A549 (cell line): ENCODE measurements at regions not wholly inside any gene's neighbourhood (a gene's known extent, or its start where the extent isn't known, plus 50 kb on each side); places are given as distances from the start of the nearest gene placed in this dataset.

ENCODE experiments used
- ATOH8 ChIP-seq: fragments of 250-450 bp; sonication (Bioruptor Pico); IDR thresholded peaks from 2 replicates; pipeline ENCODE4 v1.5.0; 2020; ENCODE audit warnings: low read depth, mild to moderate bottlenecking, moderate library complexity
- CTCF ChIP-seq: fragments of >200 bp; sonication (Bioruptor Twin); formaldehyde crosslinking; IDR thresholded peaks from 3 replicates; pipeline ENCODE4 v1.5.1; 2016
- EHF ChIP-seq: fragments of 250-450 bp; sonication (Bioruptor Pico); IDR thresholded peaks from 2 replicates; pipeline ENCODE4 v1.5.0; 2020; ENCODE audit warnings: mild to moderate bottlenecking
- EP300 ChIP-seq, 2 experiments: fragments of >200 bp; sonication (Bioruptor Twin); formaldehyde crosslinking; IDR thresholded peaks; 2 replicates in 1 of 2; 3 replicates in 1 of 2; pipeline ENCODE4 v1.6.1; 2016 to 2017
- ESRRA ChIP-seq: fragments of 150-350 bp; IDR thresholded peaks from 2 replicates; pipeline ENCODE4 v1.6.1; 2014; ENCODE audit warnings: mild to moderate bottlenecking, low read length, borderline replicate concordance
- GATA3 ChIP-seq: IDR thresholded peaks from 2 replicates; pipeline ENCODE4 v1.6.1; 2012; ENCODE audit warnings: borderline replicate concordance
- KDM1A ChIP-seq: fragments of 200-600 bp; sonication (generic); IDR thresholded peaks from 2 replicates; pipeline ENCODE4 v1.6.1; 2016; ENCODE audit warnings: low read depth, mild to moderate bottlenecking
- MAX ChIP-seq: IDR thresholded peaks from 2 replicates; pipeline ENCODE4 v1.6.1; 2012
- MAZ ChIP-seq: fragments of 150-350 bp; IDR thresholded peaks from 2 replicates; pipeline ENCODE4 v1.6.1; 2014; ENCODE audit warnings: antibody characterized with exemption, low read depth, low read length, borderline replicate concordance
- NFE2L2 ChIP-seq: fragments of 150-350 bp; conservative IDR thresholded peaks from 2 replicates; pipeline ENCODE4 v1.6.1; 2014; ENCODE audit warnings: low read length
- NR3C1 ChIP-seq: fragments of >200 bp; sonication (Bioruptor Twin); formaldehyde crosslinking; IDR thresholded peaks from 3 replicates; pipeline ENCODE4 v1.6.1; 2017
- POLR2A ChIP-seq: IDR thresholded peaks from 2 replicates; pipeline ENCODE4 v1.6.1; 2012; ENCODE audit warnings: mild to moderate bottlenecking, low read length
- SMC3 ChIP-seq: fragments of >200 bp; sonication (Bioruptor Twin); formaldehyde crosslinking; IDR thresholded peaks from 3 replicates; pipeline ENCODE4 v1.6.1; 2018; ENCODE audit warnings: inconsistent platforms
- SREBF2 ChIP-seq: fragments of 450-650 bp; IDR thresholded peaks from 2 replicates; pipeline ENCODE4 v1.6.1; 2014; ENCODE audit warnings: mild to moderate bottlenecking, moderate library complexity

GRCh38 chr4:10260777-10261176 is 144.2 kb upstream of the WDR1 start:
- TF ChIP-seq EP300 (IDR thresholded peaks at IDR 0.05) (no peak), CTCF (no peak), POLR2A (no peak), KDM1A (no peak), EHF (no peak), SMC3 (no peak), NR3C1 (no peak), ATOH8 (CRISPR knock-in tag) (no peak), NFE2L2 (no peak), MAX (no peak), ESRRA (no peak), SREBF2 (no peak), MAZ (no peak), GATA3 (no peak)
